ENCODE measurements at regions not wholly inside any gene's neighbourhood (a gene's known extent, or its start where the extent isn't known, plus 50 kb on each side); places are given as distances from the start of the nearest gene placed in this dataset.

DNA sequence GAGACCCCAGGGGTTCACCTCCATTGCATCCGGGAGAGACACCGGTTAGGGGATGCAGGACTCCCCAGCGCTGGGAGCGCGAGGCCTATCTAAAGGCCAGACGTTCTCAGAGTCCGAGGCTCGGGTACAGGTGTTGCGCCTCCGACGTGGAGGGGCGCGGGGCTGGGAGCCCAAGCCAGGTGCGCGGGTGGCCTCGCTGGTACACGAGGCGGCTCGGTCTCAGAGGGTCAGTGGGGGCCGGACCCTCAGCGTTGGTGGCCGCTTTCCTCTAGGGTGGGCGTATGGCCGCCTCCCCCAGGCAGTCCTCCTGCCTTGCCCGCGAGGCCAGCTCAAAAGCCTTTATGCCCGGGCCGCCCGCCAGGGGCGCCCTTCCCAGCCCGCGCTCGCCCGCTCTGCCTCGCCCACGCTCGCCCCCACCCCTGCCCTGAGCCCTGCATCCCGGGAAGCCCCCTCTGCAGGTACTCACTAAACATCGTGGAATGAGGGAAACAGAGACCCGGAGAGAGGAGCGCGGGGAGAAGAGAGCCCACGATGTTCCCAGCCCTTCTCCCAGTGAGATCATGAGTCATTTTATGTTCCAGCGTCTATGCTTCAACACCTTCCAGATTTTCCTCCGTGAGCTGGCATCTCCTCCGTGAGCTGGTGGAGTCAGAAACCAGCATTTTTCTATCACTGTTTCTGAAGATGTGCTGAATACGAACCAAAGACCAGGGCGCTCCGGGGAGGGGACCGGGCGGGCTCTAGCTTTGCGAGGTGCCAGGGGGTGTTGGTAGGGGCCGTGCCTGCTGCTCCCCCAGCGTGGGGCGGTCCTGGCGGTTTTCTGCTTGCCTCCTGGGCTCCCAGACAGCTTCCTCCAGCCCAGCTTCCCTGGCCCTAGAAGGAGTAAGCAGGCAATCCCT, 73.8 kb downstream of the DIO3 start:
- TF ChIP-seq, protein P1, sequence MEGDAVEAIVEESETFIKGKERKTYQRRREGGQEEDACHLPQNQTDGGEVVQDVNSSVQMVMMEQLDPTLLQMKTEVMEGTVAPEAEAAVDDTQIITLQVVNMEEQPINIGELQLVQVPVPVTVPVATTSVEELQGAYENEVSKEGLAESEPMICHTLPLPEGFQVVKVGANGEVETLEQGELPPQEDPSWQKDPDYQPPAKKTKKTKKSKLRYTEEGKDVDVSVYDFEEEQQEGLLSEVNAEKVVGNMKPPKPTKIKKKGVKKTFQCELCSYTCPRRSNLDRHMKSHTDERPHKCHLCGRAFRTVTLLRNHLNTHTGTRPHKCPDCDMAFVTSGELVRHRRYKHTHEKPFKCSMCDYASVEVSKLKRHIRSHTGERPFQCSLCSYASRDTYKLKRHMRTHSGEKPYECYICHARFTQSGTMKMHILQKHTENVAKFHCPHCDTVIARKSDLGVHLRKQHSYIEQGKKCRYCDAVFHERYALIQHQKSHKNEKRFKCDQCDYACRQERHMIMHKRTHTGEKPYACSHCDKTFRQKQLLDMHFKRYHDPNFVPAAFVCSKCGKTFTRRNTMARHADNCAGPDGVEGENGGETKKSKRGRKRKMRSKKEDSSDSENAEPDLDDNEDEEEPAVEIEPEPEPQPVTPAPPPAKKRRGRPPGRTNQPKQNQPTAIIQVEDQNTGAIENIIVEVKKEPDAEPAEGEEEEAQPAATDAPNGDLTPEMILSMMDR (IDR thresholded peaks at IDR 0.05; ENCODE audit: low read depth, low read length, missing control alignments): no peak
- in situ Hi-C loops (cut with HindIII; ENCODE audit: low sequenced_read_pairs): no loop called here
- no peak overlapping the region for H3K4me3 ChIP-seq (ENCODE audit: low read depth, low read length)
- no peak for DNase-seq (ENCODE audit: low read depth)

DNA sequence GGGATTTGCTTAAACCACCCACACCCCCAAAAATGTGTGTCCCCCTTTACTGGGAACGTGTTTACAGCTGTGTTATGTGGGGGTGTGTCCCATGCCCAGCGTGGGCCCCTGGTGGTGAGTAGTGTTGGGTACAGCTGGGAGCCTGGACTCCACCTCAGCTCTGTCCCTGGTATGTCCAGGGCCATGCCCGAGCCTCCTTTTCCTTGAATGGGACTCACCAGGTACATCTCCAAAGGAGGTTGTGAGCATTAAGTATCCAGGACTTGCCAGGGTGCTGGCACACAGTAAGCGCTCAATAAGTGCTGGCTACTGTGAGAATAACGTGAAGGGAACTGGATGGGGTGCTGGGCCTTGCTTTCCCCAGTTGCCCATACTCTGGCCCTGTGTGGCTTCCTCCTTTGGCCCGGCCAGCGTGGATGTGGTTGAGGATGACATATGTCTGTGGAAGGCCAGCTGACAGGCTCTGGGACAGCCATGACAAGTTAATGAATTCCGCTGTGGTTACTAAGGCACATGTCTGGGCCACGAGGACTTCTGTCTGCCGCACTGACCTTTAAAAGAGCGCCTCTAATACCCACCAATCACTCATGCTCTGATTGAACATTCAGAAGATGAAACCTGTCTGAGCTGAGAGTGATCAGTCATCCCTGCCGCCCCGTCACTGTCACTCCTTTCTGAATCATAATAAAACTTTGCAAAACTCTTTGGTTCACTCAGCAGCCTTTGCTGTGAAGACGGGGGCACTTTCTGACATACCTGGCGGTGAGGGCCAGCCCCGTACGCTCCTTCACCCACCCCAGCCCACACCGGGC, 74.7 kb downstream of the DIO3 start:
- TF ChIP-seq, protein P1 (IDR thresholded peaks at IDR 0.05; ENCODE audit: low read depth, low read length, missing control alignments): no peak
- in situ Hi-C loops (cut with HindIII; ENCODE audit: low sequenced_read_pairs): no loop called here
- H3K4me3 ChIP-seq (ENCODE audit: low read depth, low read length): no peak overlapping the region
- no peak for DNase-seq (ENCODE audit: low read depth)

DNA sequence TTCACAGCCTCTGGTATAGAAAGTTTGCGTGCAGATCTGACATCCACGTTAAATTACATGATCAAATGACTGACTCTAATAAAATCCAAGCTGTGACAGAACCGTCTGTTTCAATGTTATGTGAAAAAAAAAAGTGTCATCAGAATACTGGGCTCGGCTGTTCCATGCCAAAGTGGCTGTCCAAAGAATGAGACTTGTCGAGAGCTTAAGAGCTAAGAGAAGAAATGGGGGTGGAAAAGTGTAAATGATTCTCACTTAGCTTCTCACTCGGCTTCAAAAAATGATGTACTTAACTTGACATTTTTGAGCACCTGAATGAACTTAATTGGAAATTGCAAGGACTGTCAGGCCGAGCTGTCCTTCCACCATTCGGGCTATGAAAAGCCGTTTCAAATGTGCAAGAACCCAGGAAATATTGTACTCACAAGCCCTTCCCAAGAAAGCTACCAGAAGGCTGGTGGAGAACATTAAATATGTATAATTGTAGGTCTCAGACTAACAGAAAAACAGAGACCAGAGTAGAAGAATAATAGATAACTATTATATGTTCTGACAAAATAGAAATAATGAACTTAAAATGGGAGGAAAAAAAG, 78.0 kb downstream of the DIO3 start:
- TF ChIP-seq, protein P1 (IDR thresholded peaks at IDR 0.05; ENCODE audit: low read depth, low read length, missing control alignments): no peak
- no peak overlapping the region for H3K4me3 ChIP-seq (ENCODE audit: low read depth, low read length)
- in situ Hi-C loops (cut with HindIII; ENCODE audit: low sequenced_read_pairs): no loop called here
- DNase-seq (ENCODE audit: low read depth): no peak

DNA sequence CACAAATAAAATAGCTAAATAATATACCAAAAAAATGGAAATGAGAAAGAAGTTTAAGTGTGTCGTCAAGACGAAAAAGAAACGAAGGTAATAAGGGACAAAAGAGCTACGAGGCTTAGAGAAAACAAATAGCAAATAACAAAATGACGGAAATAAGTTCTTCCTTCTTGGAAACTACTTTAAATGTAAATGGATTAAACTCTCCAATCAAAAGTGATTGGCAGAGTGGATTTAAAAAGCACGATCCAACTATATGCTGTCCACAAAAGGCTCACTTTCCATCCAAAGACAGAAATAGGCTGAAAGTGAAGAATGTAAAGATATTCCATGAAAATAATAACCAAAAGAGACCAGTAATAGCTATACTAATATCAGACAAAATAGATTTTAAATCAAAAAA, 82.4 kb downstream of the DIO3 start:
- H3K4me3 ChIP-seq (ENCODE audit: low read depth, low read length): no peak overlapping the region
- no peak for DNase-seq (ENCODE audit: low read depth)
- in situ Hi-C loops (cut with HindIII; ENCODE audit: low sequenced_read_pairs): no loop called here
- TF ChIP-seq, protein P1 (IDR thresholded peaks at IDR 0.05; ENCODE audit: low read depth, low read length, missing control alignments): no peak

DNA sequence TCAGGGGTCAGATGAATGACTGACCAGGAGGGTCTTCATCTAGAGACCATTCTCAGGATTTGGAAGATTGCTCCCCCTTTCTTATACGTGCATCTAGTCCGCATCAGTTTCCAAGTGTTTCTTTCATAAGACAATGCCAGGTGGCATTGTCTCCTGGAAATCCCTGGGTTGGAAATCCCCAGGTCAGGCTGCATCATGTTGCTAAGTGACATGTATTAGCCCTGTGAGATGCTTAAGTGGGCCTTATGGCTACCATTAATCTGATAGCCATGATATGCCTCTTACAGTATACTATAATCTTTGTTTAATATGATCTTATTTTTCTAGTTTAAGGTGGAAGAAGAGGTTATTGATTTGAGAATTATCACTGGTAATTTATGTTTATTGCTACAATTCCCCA, 92.8 kb downstream of the DIO3 start:
- TF ChIP-seq, protein P1 (IDR thresholded peaks at IDR 0.05; ENCODE audit: low read depth, low read length, missing control alignments): no peak
- in situ Hi-C loops (cut with HindIII; ENCODE audit: low sequenced_read_pairs): no loop called here

DNA sequence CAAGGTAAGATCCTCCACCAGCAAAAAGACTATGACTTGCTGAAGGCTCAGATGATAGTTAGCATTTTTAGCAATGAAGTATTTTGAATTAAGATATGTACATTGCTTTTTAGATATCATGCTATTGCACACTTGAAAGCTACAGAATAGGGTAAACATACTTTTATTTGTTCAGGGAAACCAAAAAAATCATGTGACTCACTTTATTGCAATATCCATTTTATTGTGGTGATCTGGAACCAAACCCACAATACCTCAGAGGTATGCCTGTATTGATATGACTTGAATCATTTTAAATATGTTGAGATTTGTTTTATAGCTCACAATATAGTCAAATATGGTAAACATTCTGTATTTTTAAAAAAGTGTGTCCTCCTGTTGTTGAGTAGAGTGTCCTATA, 96.1 kb downstream of the DIO3 start:
- in situ Hi-C loops (cut with HindIII; ENCODE audit: low sequenced_read_pairs): no loop called here
- no peak for DNase-seq (ENCODE audit: low read depth)
- TF ChIP-seq, protein P1 (IDR thresholded peaks at IDR 0.05; ENCODE audit: low read depth, low read length, missing control alignments): no peak
- H3K4me3 ChIP-seq (ENCODE audit: low read depth, low read length): no peak overlapping the region

More for the DNA sequence above, 92.8 kb downstream of the DIO3 start:
- H3K4me3 ChIP-seq (ENCODE audit: low read depth, low read length): no peak overlapping the region
- no peak for DNase-seq (ENCODE audit: low read depth)
